ENCODE measurements at regions not wholly inside any gene's neighbourhood (a gene's known extent, or its start where the extent isn't known, plus 50 kb on each side); places are given as distances from the start of the nearest gene placed in this dataset.

DNA sequence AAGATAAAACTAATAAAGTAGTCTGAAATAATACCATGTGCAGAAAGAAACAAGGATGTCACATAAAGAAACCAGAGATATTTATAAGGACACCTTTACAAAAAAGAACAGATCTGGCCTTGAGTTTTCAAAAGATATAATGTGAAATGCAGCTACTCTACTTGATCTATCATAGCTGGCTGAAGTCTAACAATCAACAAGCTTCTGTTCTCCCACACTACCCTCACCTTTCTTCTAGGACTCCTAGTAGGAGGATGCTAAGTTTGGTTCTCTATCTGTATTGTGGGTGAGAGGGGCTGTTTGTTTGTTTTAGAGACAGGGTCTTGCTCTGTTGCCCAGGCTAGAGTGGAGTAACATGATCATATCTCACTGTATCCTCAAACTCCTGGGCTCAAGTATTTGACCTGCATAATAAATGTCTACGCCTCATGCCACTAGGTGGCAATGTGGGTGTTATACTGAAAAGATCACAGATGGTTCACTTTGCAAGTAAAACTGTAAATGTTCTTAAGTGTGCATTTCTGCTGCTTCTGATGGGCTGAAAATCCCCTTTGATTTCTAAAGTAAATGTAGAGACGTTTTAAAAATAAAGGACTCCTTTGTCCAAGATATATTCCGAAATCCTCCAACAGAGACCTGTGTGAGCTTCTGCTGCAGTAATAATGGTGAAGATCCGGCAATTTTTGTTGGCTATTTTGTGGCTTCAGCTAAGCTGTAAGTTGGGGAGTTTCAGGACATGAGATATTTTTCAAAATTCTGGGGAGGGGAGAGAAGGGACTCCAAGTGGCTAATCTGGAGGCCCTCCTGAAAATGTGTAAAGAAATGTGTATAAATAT lies 269.3 kb downstream of the DAD1 start:
- Histone ChIP-seq H3K27me3 (ENCODE audit: control insufficient read depth, insufficient read depth, low read length) (peaks cover 13% of the 10 kb centered on the region), H3K27ac (ENCODE audit: low read depth, low read length) (no peak overlapping the region), H3K4me3 (ENCODE audit: low read depth, low read length) (no peak overlapping the region), H3K9me3 (ENCODE audit: control insufficient read depth, insufficient read depth, low read length) (no peaks in the 10 kb centered on the region)
- TF ChIP-seq, protein P1, sequence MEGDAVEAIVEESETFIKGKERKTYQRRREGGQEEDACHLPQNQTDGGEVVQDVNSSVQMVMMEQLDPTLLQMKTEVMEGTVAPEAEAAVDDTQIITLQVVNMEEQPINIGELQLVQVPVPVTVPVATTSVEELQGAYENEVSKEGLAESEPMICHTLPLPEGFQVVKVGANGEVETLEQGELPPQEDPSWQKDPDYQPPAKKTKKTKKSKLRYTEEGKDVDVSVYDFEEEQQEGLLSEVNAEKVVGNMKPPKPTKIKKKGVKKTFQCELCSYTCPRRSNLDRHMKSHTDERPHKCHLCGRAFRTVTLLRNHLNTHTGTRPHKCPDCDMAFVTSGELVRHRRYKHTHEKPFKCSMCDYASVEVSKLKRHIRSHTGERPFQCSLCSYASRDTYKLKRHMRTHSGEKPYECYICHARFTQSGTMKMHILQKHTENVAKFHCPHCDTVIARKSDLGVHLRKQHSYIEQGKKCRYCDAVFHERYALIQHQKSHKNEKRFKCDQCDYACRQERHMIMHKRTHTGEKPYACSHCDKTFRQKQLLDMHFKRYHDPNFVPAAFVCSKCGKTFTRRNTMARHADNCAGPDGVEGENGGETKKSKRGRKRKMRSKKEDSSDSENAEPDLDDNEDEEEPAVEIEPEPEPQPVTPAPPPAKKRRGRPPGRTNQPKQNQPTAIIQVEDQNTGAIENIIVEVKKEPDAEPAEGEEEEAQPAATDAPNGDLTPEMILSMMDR (IDR thresholded peaks at IDR 0.05; ENCODE audit: low read depth, low read length): peak; percentile 74
- ChIA-PET CTCF (interaction anchor here (0.6 to 8.1 kb wide), 41 partner anchors 10 to 226 kb away, joined by 3 to 124 read pairs (median 4); no protein-coding TSS in a partner anchor), POLR2A (no interaction called here)
- no peak for DNase-seq (ENCODE audit: low read depth, low spot score)

DNA sequence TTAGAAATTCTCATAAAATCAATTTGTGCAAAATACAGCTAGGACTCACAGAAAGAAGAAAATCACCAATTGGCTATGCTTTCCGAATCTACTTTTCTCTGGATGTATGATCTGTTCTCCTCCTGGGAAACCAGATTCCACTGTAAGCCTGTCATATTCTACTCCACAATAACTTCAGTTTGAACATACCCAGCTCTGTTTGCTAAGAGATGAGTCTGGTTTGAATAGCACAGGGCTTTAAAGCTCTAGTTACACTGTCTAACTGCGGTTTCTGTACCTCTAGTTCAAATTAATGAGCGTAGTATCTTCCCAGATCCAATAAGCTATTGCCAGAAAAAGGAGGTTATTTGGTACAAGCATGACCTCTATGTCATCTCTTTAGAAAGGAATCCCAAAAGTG lies 270.1 kb downstream of the DAD1 start:
- DNase-seq (ENCODE audit: low read depth, low spot score): no peak
- Histone ChIP-seq H3K27me3 (ENCODE audit: control insufficient read depth, insufficient read depth, low read length) (peaks cover 13% of the 10 kb centered on the region), H3K9me3 (ENCODE audit: control insufficient read depth, insufficient read depth, low read length) (no peaks in the 10 kb centered on the region), H3K27ac (ENCODE audit: low read depth, low read length) (no peak overlapping the region), H3K4me3 (ENCODE audit: low read depth, low read length) (no peak overlapping the region)
- POLR2A ChIA-PET: no interaction called here
- TF ChIP-seq, protein P1 (IDR thresholded peaks at IDR 0.05; ENCODE audit: low read depth, low read length): no peak
- CTCF ChIA-PET: interaction anchor here (0.6 to 8.1 kb wide), 34 partner anchors 9 to 227 kb away, joined by 3 to 124 read pairs (median 5); no protein-coding TSS in a partner anchor

GRCh38 chr14:22316473-22316872 lies 272.6 kb downstream of the DAD1 start:
- DNase-seq (ENCODE audit: low read depth, low spot score): no peak
- TF ChIP-seq, protein P1 (IDR thresholded peaks at IDR 0.05; ENCODE audit: low read depth, low read length): no peak
- Histone ChIP-seq H3K9me3 (ENCODE audit: control insufficient read depth, insufficient read depth, low read length) (no peaks in the 10 kb centered on the region), H3K27me3 (ENCODE audit: control insufficient read depth, insufficient read depth, low read length) (no peaks in the 10 kb centered on the region), H3K27ac (ENCODE audit: low read depth, low read length) (no peak overlapping the region), H3K4me3 (ENCODE audit: low read depth, low read length) (no peak overlapping the region)
- POLR2A ChIA-PET: no interaction called here
- CTCF ChIA-PET: interaction anchor here (0.7 to 8.1 kb wide), 4 partner anchors 57 to 220 kb away, joined by 3 to 124 read pairs (median 4); no protein-coding TSS in a partner anchor

- Histone ChIP-seq H3K27ac (ENCODE audit: low read depth, low read length) (no peak overlapping the region), H3K27me3 (ENCODE audit: control insufficient read depth, insufficient read depth, low read length) (no peaks in the 10 kb centered on the region), H3K9me3 (ENCODE audit: control insufficient read depth, insufficient read depth, low read length) (no peaks in the 10 kb centered on the region), H3K4me3 (ENCODE audit: low read depth, low read length) (no peak overlapping the region)
- POLR2A ChIA-PET: no interaction called here
- CTCF ChIA-PET: interaction anchor here (0.7 to 2.4 kb wide), 16 partner anchors 9 to 153 kb away, joined by 3 to 21 read pairs (median 4); no protein-coding TSS in a partner anchor
- TF ChIP-seq, protein P1 (IDR thresholded peaks at IDR 0.05; ENCODE audit: low read depth, low read length): no peak
- no peak for DNase-seq (ENCODE audit: low read depth, low spot score)
Observed at GRCh38 chr14:22315336-22315735, 273.7 kb downstream of the DAD1 start.

- no peaks in the 10 kb centered on the region for H3K27me3 ChIP-seq (ENCODE audit: control insufficient read depth, insufficient read depth, low read length)
- POLR2A ChIA-PET: no interaction called here
- no peaks in the 10 kb centered on the region for H3K9me3 ChIP-seq (ENCODE audit: control insufficient read depth, insufficient read depth, low read length)
- no peak overlapping the region for H3K4me3 ChIP-seq (ENCODE audit: low read depth, low read length)
- TF ChIP-seq, protein P1 (IDR thresholded peaks at IDR 0.05; ENCODE audit: low read depth, low read length): peak; percentile 72
- CTCF ChIA-PET: interaction anchor here (0.6 to 2.4 kb wide), 19 partner anchors 8 to 1827 kb away, joined by 3 to 21 read pairs (median 4); partner anchors contain the start of gene EMC9
- H3K27ac ChIP-seq (ENCODE audit: low read depth, low read length): no peak overlapping the region
- no peak for DNase-seq (ENCODE audit: low read depth, low spot score)
Observed at GRCh38 chr14:22314183-22314820, 274.7 kb downstream of the DAD1 start.
